Gastrocnemius medialis (tissue), 4 donors: ENCODE measurements at regions not wholly inside any gene's neighbourhood (a gene's known extent, or its start where the extent isn't known, plus 50 kb on each side); places are given as distances from the start of the nearest gene placed in this dataset.
"Not testable (repeated sequence)": the region's sequence is repeated elsewhere in the genome, so short reads cannot be mapped to it uniquely, and the experiment has no call there.

ENCODE experiments used
- ATAC-seq, 2 donors: fragments of 150-250 bp; one replicate each; pipeline ENCODE4 v1.9.1; 2016
- DNase-seq, 2 donors: peaks; one replicate each; pipeline ENCODE4 v3.0.0-alpha.2; 2019
- H3K27ac ChIP-seq, 4 donors: fragments of 200-600 bp; sonication (generic); 1 replicate in 1 of 4; 2 replicates in 3 of 4; pipeline ENCODE4 v1.5.1; 2016 to 2018; ENCODE audit warnings: mild to moderate bottlenecking in 2 of 4, moderate library complexity in 1 of 4
- H3K27me3 ChIP-seq, 3 donors: fragments of 200-600 bp; sonication (generic) in 2 of 3; 1 replicate in 1 of 3; 2 replicates in 2 of 3; pipeline versions ENCODE4 v1.5.1 to v1.6.0; 2016 to 2019; ENCODE audit warnings: mild to moderate bottlenecking in 1 of 3, moderate library complexity in 1 of 3
- H3K36me3 ChIP-seq, 2 donors: fragments of 200-600 bp; sonication (generic) in 1 of 2; one replicate each; pipeline ENCODE4 v1.5.1; 2017 to 2018
- H3K4me1 ChIP-seq, 2 donors: fragments of 200-600 bp; sonication (generic) in 1 of 2; one replicate each; pipeline ENCODE4 v1.5.1; 2016 to 2017; ENCODE audit warnings: mild to moderate bottlenecking in 2 of 2
- H3K4me3 ChIP-seq, 4 donors: fragments of 200-600 bp; sonication (generic) in 3 of 4; 1 replicate in 1 of 4; 2 replicates in 3 of 4; pipeline ENCODE4 v1.5.1; 2016 to 2019; ENCODE audit warnings: mild to moderate bottlenecking in 2 of 4
- H3K9me3 ChIP-seq, 3 donors: fragments of 200-600 bp; sonication (generic) in 2 of 3; 1 replicate in 1 of 3; 2 replicates in 2 of 3; pipeline ENCODE4 v1.5.1; 2016 to 2019
- CTCF ChIP-seq, 5 experiments: fragments of 450-650 bp in 3 of 5; fragments of 200-600 bp in 2 of 5; sonication (generic) in 2 of 5; IDR thresholded peaks in 4 of 5; conservative IDR thresholded peaks in 1 of 5; 1 replicate in 4 of 5; 2 replicates in 1 of 5; pipeline ENCODE4 v1.5.1; 2016 to 2019; ENCODE audit warnings: antibody characterized with exemption in 5 of 5, mild to moderate bottlenecking in 3 of 5, moderate library complexity in 3 of 5
- POLR2A ChIP-seq, 2 donors: fragments of 450-650 bp; IDR thresholded peaks; one replicate each; pipeline ENCODE4 v1.6.1; 2017; ENCODE audit warnings: antibody characterized with exemption in 2 of 2, mild to moderate bottlenecking in 2 of 2, moderate library complexity in 2 of 2
- in situ Hi-C, 4 donors: fragments of 200-750 bp; cut with MboI; loops; one replicate each; pipeline versions ENCODE4 v1.15.0 to v1.8.0; 2017; ENCODE audit warnings: low sequenced_read_pairs in 4 of 4
- intact Hi-C: fragments of 100-400 bp; cut with DNase I; formaldehyde crosslinking; loops from one replicate; pipeline ENCODE4 v1.15.1; 2023; ENCODE audit warnings: low total_unique reads

- no peak overlapping the region for H3K27ac ChIP-seq
- no peaks in the 10 kb centered on the region for H3K27me3 ChIP-seq
- no peaks in the 10 kb centered on the region for H3K36me3 ChIP-seq
- no peaks in the 10 kb centered on the region for H3K9me3 ChIP-seq
- H3K4me3 ChIP-seq = no peak overlapping the region
- TF ChIP-seq POLR2A (IDR thresholded peaks at IDR 0.05) (no peak), CTCF (IDR thresholded peaks at IDR 0.05 in 4 of 5, conservative IDR thresholded peaks at IDR 0.05 in 1 of 5) (no peak)
- ATAC-seq (no peak), DNase-seq (no peak)
- no peaks in the 10 kb centered on the region for H3K4me1 ChIP-seq
- intact Hi-C loops (no loop called here), in situ Hi-C loops (no loop called here)
Measured at GRCh38 chr13:32840989-32841713, 175.1 kb upstream of the KL start.

DNA sequence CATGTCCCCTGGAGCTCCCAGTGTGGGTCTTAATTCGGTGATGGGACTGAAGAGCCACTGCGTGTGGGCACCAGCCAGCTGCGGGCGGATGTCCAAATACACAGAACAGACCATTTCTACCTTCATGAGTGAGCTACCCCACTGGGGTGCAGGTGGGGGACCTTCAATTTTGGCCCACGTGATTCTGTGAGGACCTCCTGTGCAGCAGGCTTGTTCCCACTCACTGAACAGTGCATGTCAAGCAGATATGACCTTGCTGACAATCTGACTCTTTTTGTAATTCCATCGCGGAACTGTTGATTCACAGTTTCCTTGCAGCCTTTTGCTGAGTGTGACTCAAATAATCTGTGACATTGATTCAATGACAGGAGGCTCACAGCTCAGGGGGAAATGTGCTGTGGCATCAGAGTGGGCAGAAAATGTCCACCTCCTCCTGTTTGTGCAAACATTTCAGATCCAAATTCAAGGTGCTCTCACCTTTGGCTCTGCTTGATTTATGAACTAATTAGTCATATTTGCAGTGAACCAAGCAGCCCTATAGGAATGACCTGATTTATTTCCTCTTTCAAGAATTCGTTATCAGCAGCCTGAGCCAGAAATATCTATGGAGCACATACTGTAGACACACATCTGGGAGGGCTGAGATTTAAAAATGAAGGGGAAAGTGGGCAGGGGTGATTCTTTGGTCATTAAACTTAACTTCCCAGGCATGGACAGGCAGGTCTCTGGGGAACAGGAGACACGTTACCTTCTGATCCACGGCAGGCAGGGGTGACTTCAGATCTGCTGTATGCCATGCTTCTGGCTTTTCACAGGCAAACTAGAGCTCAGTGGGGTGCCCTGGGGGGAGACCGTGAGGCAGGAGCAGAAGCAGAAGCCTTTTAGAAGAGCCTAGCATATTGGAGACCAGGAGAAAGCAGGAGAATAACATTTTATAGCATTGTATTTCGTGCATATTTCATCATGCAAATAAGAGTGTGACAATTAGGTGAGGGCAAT lies 170.0 kb upstream of the KL start:
- in situ Hi-C loops (no loop called here), intact Hi-C loops (no loop called here)
- H3K4me1 ChIP-seq = peaks cover 2 to 8% of the 10 kb centered on the region in 2 donors
- H3K9me3 ChIP-seq = no peaks in the 10 kb centered on the region
- H3K27me3 ChIP-seq = no peaks in the 10 kb centered on the region
- no peaks in the 10 kb centered on the region for H3K36me3 ChIP-seq
- ATAC-seq (no peak), DNase-seq (no peak)
- H3K4me3 ChIP-seq = no peak overlapping the region
- no peak overlapping the region for H3K27ac ChIP-seq
- TF ChIP-seq CTCF (IDR thresholded peaks at IDR 0.05 in 4 of 5, conservative IDR thresholded peaks at IDR 0.05 in 1 of 5) (no peak), POLR2A (IDR thresholded peaks at IDR 0.05) (no peak)

DNA sequence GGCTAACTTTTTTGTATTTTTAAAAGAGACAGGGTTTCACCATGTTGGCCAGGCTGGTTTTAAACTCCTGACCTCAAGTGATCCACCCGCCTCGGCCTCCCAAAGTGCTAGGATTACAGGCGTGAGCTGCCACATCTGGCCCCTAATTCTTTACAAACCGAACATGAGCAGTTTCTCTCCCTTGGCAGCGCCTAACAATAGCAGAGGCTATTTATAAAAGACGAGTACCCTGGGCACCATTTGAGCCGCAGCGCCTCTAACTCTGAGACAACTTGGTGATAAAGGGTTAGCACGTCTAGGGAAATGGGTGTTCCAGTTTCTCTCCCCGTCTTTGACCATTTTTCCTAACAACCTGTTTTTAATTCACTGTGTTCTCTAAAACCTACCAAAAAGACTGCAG lies 168.2 kb upstream of the KL start:
- intact Hi-C loops, H3K4me3 ChIP-seq, H3K36me3 ChIP-seq, ATAC-seq, in situ Hi-C loops, H3K9me3 ChIP-seq, H3K27me3 ChIP-seq, H3K4me1 ChIP-seq, DNase-seq, H3K27ac ChIP-seq: not testable (repeated sequence)

GRCh38 chr13:32849369-32849768 lies 166.9 kb upstream of the KL start:
- Histone ChIP-seq H3K4me3 (no peak overlapping the region), H3K36me3 (no peaks in the 10 kb centered on the region), H3K4me1 (peaks cover 2 to 8% of the 10 kb centered on the region in 2 donors), H3K27ac (no peak overlapping the region), H3K27me3 (no peaks in the 10 kb centered on the region), H3K9me3 (no peaks in the 10 kb centered on the region)
- intact Hi-C loops (no loop called here), in situ Hi-C loops (no loop called here)
- no peak for DNase-seq
- no peak for TF ChIP-seq CTCF (IDR thresholded peaks at IDR 0.05 in 4 of 5, conservative IDR thresholded peaks at IDR 0.05 in 1 of 5)
- no peak for TF ChIP-seq POLR2A (IDR thresholded peaks at IDR 0.05)
- ATAC-seq = no peak
